GM12864 (cell line): ENCODE measurements at regions not wholly inside any gene's neighbourhood (a gene's known extent, or its start where the extent isn't known, plus 50 kb on each side); places are given as distances from the start of the nearest gene placed in this dataset.

ENCODE experiments used
- DNase-seq: peaks from one replicate; pipeline ENCODE4 v3.0.0-alpha.2; 2011; ENCODE audit warnings: low read depth
- H3K4me3 ChIP-seq: 2 replicates; pipeline ENCODE4 v1.5.1; 2011; ENCODE audit warnings: mild to moderate bottlenecking, low read depth, low read length, control low read depth
- CTCF ChIP-seq: IDR thresholded peaks from 2 replicates; pipeline ENCODE4 v1.5.1; 2011; ENCODE audit warnings: low read depth, mild to moderate bottlenecking, moderate library complexity, low read length, control low read depth, inconsistent platforms; ENCODE audit errors: missing control alignments

- no peak for DNase-seq
- H3K4me3 ChIP-seq: no peak overlapping the region
- TF ChIP-seq CTCF: no peak
Measured at GRCh38 chr1:60639287-60639686, 443.1 kb upstream of the NFIA start.

- TF ChIP-seq CTCF: no peak
- no peak for DNase-seq
- no peak overlapping the region for H3K4me3 ChIP-seq
Measured at GRCh38 chr1:60637651-60638050, 444.7 kb upstream of the NFIA start.

- H3K4me3 ChIP-seq: no peak overlapping the region
- no peak for TF ChIP-seq CTCF
- DNase-seq: no peak
Measured at GRCh38 chr1:60636946-60637345, 445.4 kb upstream of the NFIA start.

GRCh38 chr1:60634106-60634505 lies 448.3 kb upstream of the NFIA start:
- no peak overlapping the region for H3K4me3 ChIP-seq
- TF ChIP-seq CTCF: no peak
- DNase-seq: no peak

- no peak for TF ChIP-seq CTCF
- no peak overlapping the region for H3K4me3 ChIP-seq
Measured at GRCh38 chr1:60622486-60622885, 459.9 kb upstream of the NFIA start.

GRCh38 chr1:60621368-60621851 lies 461.0 kb upstream of the NFIA start:
- no peak for DNase-seq
- no peak for TF ChIP-seq CTCF
- no peak overlapping the region for H3K4me3 ChIP-seq

More at GRCh38 chr1:60622486-60622885, 459.9 kb upstream of the NFIA start:
- DNase-seq: no peak

- TF ChIP-seq CTCF: no peak
- H3K4me3 ChIP-seq: no peak overlapping the region
- no peak for DNase-seq
Measured at GRCh38 chr1:60620087-60620486, 462.3 kb upstream of the NFIA start.
